Neural progenitor cell (in vitro differentiated cells): ENCODE measurements at regions not wholly inside any gene's neighbourhood (a gene's known extent, or its start where the extent isn't known, plus 50 kb on each side); places are given as distances from the start of the nearest gene placed in this dataset.

Source experiments
- DNase-seq: peaks from one replicate; pipeline ENCODE4 v3.0.0-alpha.2; 2016; ENCODE audit warnings: low spot score
- H2AFZ ChIP-seq: fragments of 200-600 bp; sonication (generic); replicated peaks from 2 replicates; pipeline ENCODE4 v1.6.1; 2016; ENCODE audit warnings: antibody characterized with exemption
- H3F3A ChIP-seq: fragments of 200-600 bp; sonication (generic); 2 replicates; pipeline ENCODE4 v1.6.1; 2016; ENCODE audit warnings: antibody characterized with exemption, low read depth
- H3K27ac ChIP-seq: fragments of 200-600 bp; sonication (generic); 2 replicates; pipeline ENCODE4 v1.5.1; 2016; ENCODE audit warnings: mild to moderate bottlenecking
- H3K27me3 ChIP-seq: fragments of 200-600 bp; sonication (generic); 2 replicates; pipeline ENCODE4 v1.6.1; 2016; ENCODE audit warnings: mild to moderate bottlenecking, moderate library complexity
- H3K36me3 ChIP-seq: fragments of 200-600 bp; sonication (generic); 2 replicates; pipeline ENCODE4 v1.5.1; 2016
- H3K4me1 ChIP-seq: fragments of 200-600 bp; sonication (generic); 2 replicates; pipeline ENCODE4 v1.6.1; 2016; ENCODE audit warnings: mixed run types
- H3K4me2 ChIP-seq: fragments of 200-600 bp; sonication (generic); 2 replicates; pipeline ENCODE4 v1.6.1; 2016
- H3K4me3 ChIP-seq: fragments of 200-600 bp; sonication (generic); 2 replicates; pipeline ENCODE4 v1.5.1; 2016
- H3K79me2 ChIP-seq: fragments of 200-600 bp; sonication (generic); 2 replicates; pipeline ENCODE4 v1.6.1; 2016; ENCODE audit warnings: low read depth
- H3K9ac ChIP-seq: fragments of 200-600 bp; sonication (generic); 2 replicates; pipeline ENCODE4 v1.6.1; 2016
- H3K9me3 ChIP-seq: fragments of 200-600 bp; sonication (generic); 2 replicates; pipeline ENCODE4 v1.5.1; 2016; ENCODE audit warnings: low read depth
- H4K20me1 ChIP-seq: fragments of 200-600 bp; sonication (generic); 2 replicates; pipeline ENCODE4 v1.6.1; 2016; ENCODE audit warnings: low read depth
- H3K27ac Mint-ChIP-seq: 3 replicates; pipeline ENCODE4 v1.8.0; 2021; ENCODE audit warnings: mixed read lengths
- H3K27me3 Mint-ChIP-seq: 2 replicates; pipeline ENCODE4 v1.8.0; 2022; ENCODE audit warnings: low read depth, mild to moderate bottlenecking, inconsistent platforms, moderate library complexity, mixed read lengths; ENCODE audit not compliant: insufficient read depth
- H3K36me3 Mint-ChIP-seq: 3 replicates; pipeline ENCODE4 v1.8.0; 2021; ENCODE audit warnings: mixed read lengths
- H3K4me1 Mint-ChIP-seq: 3 replicates; pipeline ENCODE4 v1.8.0; 2021; ENCODE audit warnings: mixed read lengths
- H3K4me3 Mint-ChIP-seq: 3 replicates; pipeline ENCODE4 v1.8.0; 2021; ENCODE audit warnings: mild to moderate bottlenecking, moderate library complexity, mixed read lengths
- H3K9me3 Mint-ChIP-seq: 3 replicates; pipeline ENCODE4 v1.8.0; 2020; ENCODE audit warnings: mixed read lengths
- EZH2 ChIP-seq: fragments of 200-600 bp; sonication (generic); IDR thresholded peaks from 2 replicates; pipeline ENCODE4 v1.6.1; 2017; ENCODE audit warnings: antibody characterized with exemption, mild to moderate bottlenecking, moderate library complexity
- EZH2phosphoT487 ChIP-seq: fragments of 200-600 bp; sonication (generic); IDR thresholded peaks from 2 replicates; pipeline ENCODE4 v1.6.1; 2017; ENCODE audit warnings: antibody characterized with exemption
- TF ChIP-seq, protein P1 (sequence below): fragments of 200-600 bp; sonication (generic); IDR thresholded peaks from 2 replicates; pipeline ENCODE4 v1.5.1; 2017; ENCODE audit warnings: antibody characterized with exemption, mild to moderate bottlenecking

DNA sequence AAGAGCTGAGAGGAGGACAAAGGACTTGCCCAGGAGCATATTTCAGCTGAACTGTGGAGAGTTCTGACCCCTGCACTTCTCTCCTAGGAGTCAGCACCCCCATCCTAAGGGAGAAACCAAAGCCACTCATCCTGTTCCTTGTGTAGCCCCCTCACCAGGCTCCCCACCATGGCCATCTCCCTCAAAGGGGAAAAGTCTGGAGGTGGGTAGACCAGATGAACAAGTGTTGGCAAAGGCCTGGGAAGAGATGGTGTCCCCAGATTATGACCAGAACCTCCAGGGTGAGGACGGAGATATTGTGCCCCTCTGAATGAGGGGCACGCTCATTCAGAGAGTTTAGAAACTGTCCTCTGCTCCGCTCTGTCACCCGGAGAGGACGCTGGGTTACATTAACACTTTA is 880.0 kb downstream of the BRD1 start:
- no peaks in the 10 kb centered on the region for H3K36me3 ChIP-seq
- peaks cover 4% of the 10 kb centered on the region for H3K27me3 Mint-ChIP-seq
- H3K4me1 Mint-ChIP-seq = no peaks in the 10 kb centered on the region
- H3K27ac ChIP-seq = no peak overlapping the region
- no peaks in the 10 kb centered on the region for H3K79me2 ChIP-seq
- no peak overlapping the region for H3K4me3 Mint-ChIP-seq
- TF ChIP-seq EZH2phosphoT487 (no peak), EZH2 (no peak)
- TF ChIP-seq, protein P1, sequence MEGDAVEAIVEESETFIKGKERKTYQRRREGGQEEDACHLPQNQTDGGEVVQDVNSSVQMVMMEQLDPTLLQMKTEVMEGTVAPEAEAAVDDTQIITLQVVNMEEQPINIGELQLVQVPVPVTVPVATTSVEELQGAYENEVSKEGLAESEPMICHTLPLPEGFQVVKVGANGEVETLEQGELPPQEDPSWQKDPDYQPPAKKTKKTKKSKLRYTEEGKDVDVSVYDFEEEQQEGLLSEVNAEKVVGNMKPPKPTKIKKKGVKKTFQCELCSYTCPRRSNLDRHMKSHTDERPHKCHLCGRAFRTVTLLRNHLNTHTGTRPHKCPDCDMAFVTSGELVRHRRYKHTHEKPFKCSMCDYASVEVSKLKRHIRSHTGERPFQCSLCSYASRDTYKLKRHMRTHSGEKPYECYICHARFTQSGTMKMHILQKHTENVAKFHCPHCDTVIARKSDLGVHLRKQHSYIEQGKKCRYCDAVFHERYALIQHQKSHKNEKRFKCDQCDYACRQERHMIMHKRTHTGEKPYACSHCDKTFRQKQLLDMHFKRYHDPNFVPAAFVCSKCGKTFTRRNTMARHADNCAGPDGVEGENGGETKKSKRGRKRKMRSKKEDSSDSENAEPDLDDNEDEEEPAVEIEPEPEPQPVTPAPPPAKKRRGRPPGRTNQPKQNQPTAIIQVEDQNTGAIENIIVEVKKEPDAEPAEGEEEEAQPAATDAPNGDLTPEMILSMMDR = no peak
- no peaks in the 10 kb centered on the region for H3K27me3 ChIP-seq
- H3F3A ChIP-seq = no peaks in the 10 kb centered on the region
- no peaks in the 10 kb centered on the region for H3K4me1 ChIP-seq
- H3K9me3 Mint-ChIP-seq = no peaks in the 10 kb centered on the region
- H3K9me3 ChIP-seq = no peaks in the 10 kb centered on the region
- DNase-seq = no peak
- no peak overlapping the region for H2AFZ ChIP-seq
- H3K9ac ChIP-seq = no peak overlapping the region
- H4K20me1 ChIP-seq = no peaks in the 10 kb centered on the region
- H3K36me3 Mint-ChIP-seq = no peaks in the 10 kb centered on the region
- no peak overlapping the region for H3K4me2 ChIP-seq
- H3K4me3 ChIP-seq = no peak overlapping the region
- no peak overlapping the region for H3K27ac Mint-ChIP-seq

DNA sequence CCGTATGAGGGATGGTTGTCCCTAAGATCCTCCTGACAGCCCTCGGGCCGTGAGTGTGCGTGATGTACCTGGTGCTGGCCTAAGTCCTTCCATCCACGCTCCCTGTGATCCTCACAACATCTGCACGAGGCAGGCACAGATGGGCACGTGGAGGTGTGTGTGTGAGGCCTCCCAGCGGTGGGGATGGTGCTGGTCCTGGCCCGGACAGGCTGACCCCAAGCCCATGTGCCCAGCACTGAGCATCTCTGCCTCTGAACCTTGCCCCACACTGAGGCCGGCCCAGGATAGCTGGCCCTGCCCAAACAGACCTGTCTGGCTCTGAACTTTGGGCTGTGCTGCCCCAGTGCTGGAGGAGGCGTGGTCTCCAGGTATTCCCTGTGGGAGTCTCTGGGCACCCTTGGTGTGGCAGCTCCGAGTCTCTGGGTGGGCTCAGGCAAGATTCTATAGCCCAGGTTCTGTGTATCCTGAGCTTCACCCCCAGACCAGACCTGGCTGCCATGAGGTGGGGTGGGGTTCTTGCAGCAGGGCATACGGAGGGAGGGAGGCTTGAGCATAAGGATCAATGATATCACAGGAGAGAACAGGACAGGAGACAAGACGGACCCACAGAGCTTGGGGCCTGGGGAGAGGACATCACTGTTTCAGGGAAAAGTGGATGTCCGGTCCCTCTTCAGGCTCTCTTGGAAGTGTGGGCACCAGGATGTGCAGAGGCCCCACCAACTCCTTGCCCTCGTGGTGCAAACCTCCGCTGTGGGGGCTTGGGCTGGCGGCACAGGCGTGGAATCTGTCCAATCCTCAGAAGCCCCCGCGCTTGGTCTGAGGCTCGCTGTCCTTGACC is 881.8 kb downstream of the BRD1 start:
- H3K9me3 ChIP-seq = no peaks in the 10 kb centered on the region
- Mint-ChIP-seq H3K27me3 (no peaks in the 10 kb centered on the region), H3K36me3 (no peaks in the 10 kb centered on the region), H3K4me1 (no peaks in the 10 kb centered on the region), H3K27ac (peak overlapping the region; percentile 25), H3K4me3 (no peak overlapping the region), H3K9me3 (no peaks in the 10 kb centered on the region)
- H2AFZ ChIP-seq = no peak overlapping the region
- TF ChIP-seq EZH2 = no peak
- TF ChIP-seq, protein P1 = no peak
- no peaks in the 10 kb centered on the region for H3K36me3 ChIP-seq
- H4K20me1 ChIP-seq = no peaks in the 10 kb centered on the region
- no peak overlapping the region for H3K27ac ChIP-seq
- no peaks in the 10 kb centered on the region for H3K27me3 ChIP-seq
- no peak overlapping the region for H3K4me3 ChIP-seq
- H3K4me2 ChIP-seq = no peak overlapping the region
- H3K9ac ChIP-seq = no peak overlapping the region
- no peaks in the 10 kb centered on the region for H3K4me1 ChIP-seq
- no peaks in the 10 kb centered on the region for H3F3A ChIP-seq
- H3K79me2 ChIP-seq = no peaks in the 10 kb centered on the region
- no peak for DNase-seq

DNA sequence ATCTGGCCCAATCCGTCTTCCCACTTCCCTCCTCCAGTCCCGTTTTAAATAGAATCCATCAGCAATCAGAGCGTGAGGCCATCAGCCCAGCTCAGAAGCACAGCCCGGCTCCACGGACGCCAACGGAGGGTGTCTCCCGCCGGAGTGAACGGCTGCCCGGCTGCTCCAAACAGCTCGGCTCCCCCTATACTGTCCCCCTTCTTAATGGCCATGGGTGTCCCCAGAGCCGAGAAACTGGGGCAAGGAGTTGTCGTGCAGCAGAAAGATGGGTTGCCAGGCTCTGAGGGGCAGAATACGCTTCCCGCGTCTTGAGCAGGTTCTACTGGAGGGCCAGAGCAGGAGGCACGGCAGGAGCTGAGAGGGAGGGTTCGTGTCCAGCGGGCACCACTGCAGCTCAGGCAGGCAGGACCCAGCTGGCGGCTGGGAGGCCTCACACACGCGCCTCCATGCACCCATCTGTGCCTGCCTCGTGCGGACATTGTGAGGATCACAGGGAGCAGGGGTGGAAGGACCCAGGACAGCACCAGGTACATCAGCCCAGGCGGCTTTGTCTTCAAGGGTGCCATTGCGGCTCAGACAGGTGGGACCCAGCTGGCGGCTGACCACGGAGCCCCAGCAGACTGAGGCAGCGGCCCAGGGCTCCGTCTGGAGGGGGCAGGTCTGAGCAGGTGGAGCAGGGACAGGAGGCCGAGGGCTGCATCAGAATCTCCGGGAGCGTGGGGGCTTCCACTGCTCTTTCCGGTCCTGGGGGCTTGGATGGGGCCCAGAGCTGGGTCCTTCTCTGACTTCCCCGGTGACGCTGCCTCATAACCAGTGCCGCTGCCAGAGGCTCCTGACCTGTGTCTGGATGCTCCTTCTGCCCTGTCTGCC is 882.7 kb downstream of the BRD1 start:
- no peak overlapping the region for H3K27ac ChIP-seq
- TF ChIP-seq, protein P1 = no peak
- TF ChIP-seq EZH2phosphoT487 (no peak), EZH2 (no peak)
- Mint-ChIP-seq H3K4me1 (no peaks in the 10 kb centered on the region), H3K27ac (no peak overlapping the region), H3K4me3 (no peak overlapping the region), H3K36me3 (no peaks in the 10 kb centered on the region), H3K27me3 (no peaks in the 10 kb centered on the region), H3K9me3 (no peaks in the 10 kb centered on the region)
- H2AFZ ChIP-seq = no peak overlapping the region
- no peak for DNase-seq
- no peak overlapping the region for H3K4me3 ChIP-seq
- H3K36me3 ChIP-seq = no peaks in the 10 kb centered on the region
- no peaks in the 10 kb centered on the region for H3K4me1 ChIP-seq
- no peaks in the 10 kb centered on the region for H4K20me1 ChIP-seq
- H3K27me3 ChIP-seq = no peaks in the 10 kb centered on the region
- H3K79me2 ChIP-seq = no peaks in the 10 kb centered on the region
- no peak overlapping the region for H3K9ac ChIP-seq
- no peaks in the 10 kb centered on the region for H3K9me3 ChIP-seq
- H3K4me2 ChIP-seq = no peak overlapping the region
- H3F3A ChIP-seq = no peaks in the 10 kb centered on the region
